Right lobe of liver (tissue), 6 donors: ENCODE measurements at regions not wholly inside any gene's neighbourhood (a gene's known extent, or its start where the extent isn't known, plus 50 kb on each side); places are given as distances from the start of the nearest gene placed in this dataset.

Experiments used
- ATAC-seq, 4 donors: fragments of 200-7000 bp; cut with Tn5 transposase; one replicate each; pipeline ENCODE4 v1.9.1; 2020; ENCODE audit warnings: mild to moderate bottlenecking in 4 of 4, moderate library complexity in 4 of 4
- DNase-seq, 3 donors: peaks; one replicate each; pipeline ENCODE4 v3.0.0-alpha.2; 2020
- H3K27ac ChIP-seq, 3 donors: fragments of 200-600 bp; one replicate each; pipeline ENCODE4 v1.8.0; 2022
- H3K27me3 ChIP-seq, 2 donors: fragments of 200-600 bp; one replicate each; pipeline ENCODE4 v1.8.0; 2022
- H3K36me3 ChIP-seq, 4 donors: fragments of 200-600 bp; sonication (generic) in 1 of 4; one replicate each; pipeline versions ENCODE4 v1.5.1 to v1.8.0; 2017 to 2022; ENCODE audit warnings: control low read depth in 1 of 4
- H3K4me1 ChIP-seq, 4 donors: fragments of 200-600 bp; sonication (generic) in 1 of 4; one replicate each; pipeline versions ENCODE4 v1.5.1 to v1.8.0; 2017 to 2022; ENCODE audit warnings: control low read depth in 1 of 4
- H3K4me3 ChIP-seq, 3 donors: fragments of 200-600 bp; one replicate each; pipeline ENCODE4 v1.8.0; 2022
- H3K9me3 ChIP-seq, 4 donors: fragments of 200-600 bp; sonication (generic) in 1 of 4; one replicate each; pipeline versions ENCODE4 v1.5.1 to v1.8.0; 2017 to 2022; ENCODE audit warnings: control low read depth in 1 of 4
- CTCF ChIP-seq, 4 donors: fragments of 200-600 bp in 3 of 4; fragments of 450-650 bp in 1 of 4; IDR thresholded peaks; one replicate each; pipeline versions ENCODE4 v1.5.1 to v1.8.0; 2016 to 2022; ENCODE audit warnings: antibody characterized with exemption in 4 of 4, mild to moderate bottlenecking in 2 of 4
- POLR2A ChIP-seq: fragments of 450-650 bp; IDR thresholded peaks from one replicate; pipeline ENCODE4 v1.6.1; 2017; ENCODE audit warnings: antibody characterized with exemption, mild to moderate bottlenecking
- WGBS: methylation state at CpG from one replicate; pipeline ENCODE4 v1.1.6; 2018; ENCODE audit warnings: low coverage, low lambda C conversion rate; ENCODE audit not compliant: insufficient coverage; ENCODE audit errors: missing lambda C conversion rate; 5-methylcytosine and 5-hydroxymethylcytosine counted together
- intact Hi-C, 2 donors: fragments of 100-400 bp; cut with DNase I; formaldehyde crosslinking; loops; one replicate each; pipeline versions ENCODE4 v1.11.2 to v1.14.1; 2022
- donor health status: DM: no; HTN: yes; CAD: no.
- donor health status: DM: no; HTN: no; CAD: no.
- donor health status: DM: no; HTN: no; CAD: no.
- donor health status: DM: no; HTN: yes; CAD: no.
- donor health status: DM: no; HTN: yes; CAD: no.

- H3K4me3 ChIP-seq, result no peak overlapping the region
Observed at GRCh38 chr22:48359613-48359965, 1468.1 kb downstream of the BRD1 start.

GRCh38 chr22:48358886-48359612, 1468.6 kb downstream of the BRD1 start:
- DNase-seq (peak in 1 of 3 donors; percentile 37), ATAC-seq (no peak)
- Histone ChIP-seq H3K36me3 (no peaks in the 10 kb centered on the region), H3K27ac (no peak overlapping the region), H3K4me1 (no peaks in the 10 kb centered on the region), H3K9me3 (no peaks in the 10 kb centered on the region), H3K4me3 (no peak overlapping the region), H3K27me3 (no peaks in the 10 kb centered on the region)
- intact Hi-C loops, result no loop called here
- TF ChIP-seq POLR2A (no peak), CTCF (IDR thresholded peaks at IDR 0.05) (no peak)
- WGBS, result 79% methylated on average over 6 of the region's 18 CpGs

More at GRCh38 chr22:48359613-48359965, 1468.1 kb downstream of the BRD1 start:
- ATAC-seq (no peak), DNase-seq (peak in 1 of 3 donors; percentile 12)
- H3K4me1 ChIP-seq, result no peaks in the 10 kb centered on the region
- no peaks in the 10 kb centered on the region for H3K9me3 ChIP-seq
- TF ChIP-seq POLR2A (no peak), CTCF (IDR thresholded peaks at IDR 0.05) (no peak)
- no peaks in the 10 kb centered on the region for H3K36me3 ChIP-seq
- no peak overlapping the region for H3K27ac ChIP-seq
- 47% methylated on average over 12 of the region's 14 CpGs for WGBS
- H3K27me3 ChIP-seq, result no peaks in the 10 kb centered on the region
- intact Hi-C loops, result no loop called here

GRCh38 chr22:48357961-48358360, 1469.7 kb downstream of the BRD1 start:
- intact Hi-C loops, result no loop called here
- DNase-seq, result no peak
- TF ChIP-seq POLR2A (no peak), CTCF (IDR thresholded peaks at IDR 0.05) (no peak)
- Histone ChIP-seq H3K4me3 (no peak overlapping the region), H3K9me3 (no peaks in the 10 kb centered on the region), H3K27ac (no peak overlapping the region), H3K36me3 (no peaks in the 10 kb centered on the region), H3K4me1 (no peaks in the 10 kb centered on the region), H3K27me3 (no peaks in the 10 kb centered on the region)
- WGBS, result 45% methylated on average over 1 of the region's 7 CpGs
- ATAC-seq, result no peak

GRCh38 chr22:48357196-48357595, 1470.5 kb downstream of the BRD1 start:
- DNase-seq, result peak in 1 of 3 donors; percentile 22
- intact Hi-C loops, result no loop called here
- 10% methylated on average over 2 of the region's 13 CpGs for WGBS
- no peak for TF ChIP-seq CTCF (IDR thresholded peaks at IDR 0.05)
- TF ChIP-seq POLR2A, result no peak
- Histone ChIP-seq H3K27me3 (no peaks in the 10 kb centered on the region), H3K9me3 (no peaks in the 10 kb centered on the region), H3K4me1 (no peaks in the 10 kb centered on the region), H3K36me3 (no peaks in the 10 kb centered on the region), H3K4me3 (no peak overlapping the region), H3K27ac (no peak overlapping the region)
- no peak for ATAC-seq
